HepG2 (cell line): ENCODE measurements at regions not wholly inside any gene's neighbourhood (a gene's known extent, or its start where the extent isn't known, plus 50 kb on each side); places are given as distances from the start of the nearest gene placed in this dataset.

Experiments used
- ATAC-seq: fragments of 200-7000 bp; cut with Tn5 transposase; 3 replicates; pipeline ENCODE4 v1.9.1; 2020; ENCODE audit warnings: mild to moderate bottlenecking, moderate library complexity
- BruUV-seq: library from RNA; stranded (reverse); fragments of 400-500 nt; replicated peaks from 2 replicates; lab custom pipeline; 2021; lab: Mats Ljungman, UMichigan
- CTCF ChIA-PET: fragments of 300-600 bp; formaldehyde crosslinking; extraction: SDS; loops from one replicate; lab custom pipeline; 2021; ENCODE audit warnings: low total read pairs, inconsistent platforms, low intra/inter-chr PET ratio; lab: Yijun Ruan, JAX
- POLR2A ChIA-PET: fragments of 350-600 bp; sonication (Branson Sonifier 250); formaldehyde crosslinking; loops from one replicate; lab custom pipeline; 2020; ENCODE audit warnings: antibody characterized with exemption, inconsistent platforms; lab: Yijun Ruan, JAX
- DNase-seq: peaks from one replicate; pipeline ENCODE4 v3.0.0-alpha.2; 2015; ENCODE audit warnings: low spot score
- FAIRE-seq: peaks from 3 replicates; lab custom pipeline; 2011; peaks lifted over from hg19 to GRCh38; lab: Jason Lieb, UNC
- H2AFZ ChIP-seq: one replicate; pipeline ENCODE4 v1.6.1; 2011; ENCODE audit warnings: low read length, inconsistent platforms
- H3K27ac ChIP-seq: fragments of 300-600 bp; 3 replicates; pipeline ENCODE4 v1.8.0; 2011; ENCODE audit warnings: mixed run types, mild to moderate bottlenecking, mixed read lengths, low read length, inconsistent platforms; ENCODE audit not compliant: insufficient read depth; ENCODE audit errors: extremely low read length
- H3K27me3 ChIP-seq, 2 experiments: fragments of 200-600 bp in 1 of 2; 2 replicates in 1 of 2; 3 replicates in 1 of 2; pipeline versions ENCODE4 v1.6.0 to v1.8.0; 2011; ENCODE audit warnings: low read length in 2 of 2, mild to moderate bottlenecking in 2 of 2, moderate library complexity in 2 of 2, inconsistent platforms in 1 of 2; ENCODE audit not compliant: insufficient read depth in 2 of 2, control insufficient read depth in 1 of 2
- H3K36me3 ChIP-seq, 2 experiments: fragments of 200-600 bp in 1 of 2; replicated peaks in 1 of 2; 2 replicates in 1 of 2; 3 replicates in 1 of 2; pipeline versions ENCODE4 v1.5.1 to v1.8.0; 2011; ENCODE audit warnings: low read length in 2 of 2, inconsistent platforms in 1 of 2; ENCODE audit not compliant: insufficient read depth in 2 of 2, control insufficient read depth in 1 of 2
- H3K4me1 ChIP-seq: 2 replicates; pipeline ENCODE4 v1.5.1; 2012; ENCODE audit warnings: low read length, inconsistent platforms; ENCODE audit not compliant: insufficient read depth
- H3K4me2 ChIP-seq: 2 replicates; pipeline ENCODE4 v1.6.0; 2011; ENCODE audit warnings: low read depth, low read length, inconsistent platforms
- H3K4me3 ChIP-seq, 3 experiments: fragments of 200-600 bp in 1 of 3; sonication (generic), shearing (Covaris generic) in 1 of 3; replicated peaks in 1 of 3; 2 replicates each; pipeline ENCODE4 v1.5.1; 2011 to 2016; ENCODE audit warnings: low read length in 3 of 3, inconsistent platforms in 2 of 3, low read depth in 2 of 3, mild to moderate bottlenecking in 2 of 3, control low read depth in 1 of 3, mixed read lengths in 1 of 3; ENCODE audit not compliant: insufficient read depth in 1 of 3
- H3K79me2 ChIP-seq: one replicate; pipeline ENCODE4 v1.6.1; 2011; ENCODE audit warnings: low read length, inconsistent platforms; ENCODE audit not compliant: insufficient read depth
- H3K9ac ChIP-seq: 2 replicates; pipeline ENCODE4 v1.6.0; 2011; ENCODE audit warnings: mild to moderate bottlenecking, low read depth, low read length, inconsistent platforms; ENCODE audit not compliant: insufficient read depth
- H3K9me3 ChIP-seq: 2 replicates; pipeline ENCODE4 v1.5.1; 2012; ENCODE audit warnings: mild to moderate bottlenecking, low read length
- H4K20me1 ChIP-seq: 2 replicates; pipeline ENCODE4 v1.6.0; 2011; ENCODE audit warnings: inconsistent platforms, mild to moderate bottlenecking, low read length, moderate library complexity; ENCODE audit not compliant: insufficient read depth
- ADNP ChIP-seq: sonication (generic); formaldehyde crosslinking; IDR thresholded peaks from 2 replicates; pipeline ENCODE4 v1.4.0; 2020; ENCODE audit warnings: missing genetic modification reagents
- BHLHE40 ChIP-seq: IDR thresholded peaks from 2 replicates; pipeline ENCODE4 v1.6.1; 2011; ENCODE audit warnings: low read length, improper control_type of control experiment
- CC2D1A ChIP-seq: sonication (generic); formaldehyde crosslinking; IDR thresholded peaks from 2 replicates; pipeline ENCODE4 v1.8.1; 2023; ENCODE audit warnings: mild to moderate bottlenecking, missing genetic modification reagents
- KDM4B ChIP-seq: sonication (generic); formaldehyde crosslinking; IDR thresholded peaks from 2 replicates; pipeline ENCODE4 v1.4.0; 2020; ENCODE audit warnings: missing genetic modification reagents
- KLF9 ChIP-seq: IDR thresholded peaks from 2 replicates; pipeline ENCODE4 v1.6.1; 2016; ENCODE audit warnings: low read depth
- MYNN ChIP-seq: sonication (generic); formaldehyde crosslinking; IDR thresholded peaks from 2 replicates; pipeline ENCODE4 v1.4.0; 2020; ENCODE audit warnings: mild to moderate bottlenecking, low read depth, missing genetic modification reagents
- NR2F6 ChIP-seq, 2 experiments: IDR thresholded peaks; 2 replicates each; pipeline ENCODE4 v1.6.1; 2016; ENCODE audit warnings: antibody characterized with exemption in 1 of 2, mild to moderate bottlenecking in 1 of 2
- RFX1 ChIP-seq: fragments of 450-650 bp; IDR thresholded peaks from 2 replicates; pipeline ENCODE4 v1.6.1; 2017
- SRY ChIP-seq: sonication (generic); formaldehyde crosslinking; IDR thresholded peaks from 2 replicates; pipeline ENCODE4 v1.8.0; 2022; ENCODE audit warnings: mild to moderate bottlenecking, missing genetic modification reagents
- TMF1 ChIP-seq: sonication (generic); formaldehyde crosslinking; IDR thresholded peaks from 2 replicates; pipeline ENCODE4 v1.8.1; 2022; ENCODE audit warnings: low read depth, missing genetic modification reagents
- ZC3H4 ChIP-seq: sonication (generic); formaldehyde crosslinking; IDR thresholded peaks from 2 replicates; pipeline ENCODE4 v1.4.0; 2020; ENCODE audit warnings: missing genetic modification reagents, borderline replicate concordance
- ZMAT5 ChIP-seq: sonication (generic); formaldehyde crosslinking; IDR thresholded peaks from 2 replicates; pipeline ENCODE4 v1.5.0; 2020; ENCODE audit warnings: mild to moderate bottlenecking, low read depth, missing genetic modification reagents, borderline replicate concordance
- ZNF335 ChIP-seq: sonication (generic); formaldehyde crosslinking; IDR thresholded peaks from 2 replicates; pipeline ENCODE4 v1.4.0; 2020; ENCODE audit warnings: missing genetic modification reagents
- ZNF362 ChIP-seq: sonication (generic); formaldehyde crosslinking; IDR thresholded peaks from 2 replicates; pipeline ENCODE4 v1.4.0; 2020; ENCODE audit warnings: missing genetic modification reagents, mild to moderate bottlenecking, borderline replicate concordance
- ZNF460 ChIP-seq: sonication (generic); formaldehyde crosslinking; IDR thresholded peaks from 2 replicates; pipeline ENCODE4 v1.5.1; 2020; ENCODE audit warnings: missing genetic modification reagents, mild to moderate bottlenecking, borderline replicate concordance
- WGBS: methylation state at CpG from one replicate; pipeline ENCODE4 v1.1.6; 2017; ENCODE audit warnings: low lambda C conversion rate; 5-methylcytosine and 5-hydroxymethylcytosine counted together
- in situ Hi-C: cut with HindIII; loops from 2 replicates; pipeline ENCODE4 v1.10.0; 2017; ENCODE audit warnings: low pct_unique_long_range_greater_than_20kb; ENCODE audit not compliant: extremely low pct_ligation_motif_present
- intact Hi-C: fragments of 100-400 bp; cut with micrococcal nuclease; formaldehyde crosslinking; loops from one replicate; pipeline ENCODE4 v1.10.0; 2022; ENCODE audit not compliant: unreplicated experiment
- TF ChIP-seq, protein P1 (sequence below): sonication (generic); formaldehyde crosslinking; IDR thresholded peaks from 2 replicates; pipeline ENCODE4 v1.4.0; 2020; ENCODE audit warnings: missing genetic modification reagents

- no peak overlapping the region for H3K27ac ChIP-seq
- no peak for FAIRE-seq
- no peak overlapping the region for H2AFZ ChIP-seq
- no peak overlapping the region for H3K4me3 ChIP-seq
- intact Hi-C loops: no loop called here
- no TSS peak for BruUV-seq
- 14% methylated on average over 4 of the region's 4 CpGs for WGBS
- H3K4me2 ChIP-seq: no peak overlapping the region
- H3K27me3 ChIP-seq: no peaks in the 10 kb centered on the region
- ATAC-seq: no peak
- H3K36me3 ChIP-seq: no peaks in the 10 kb centered on the region
- TF ChIP-seq NR2F6 (IDR thresholded peaks at IDR 0.05) (0 out of 2 replicates have a peak, but pooled peaks have one; percentile 18), NR2F6 (CRISPR knock-in tag; IDR thresholded peaks at IDR 0.05) (no peak), ZC3H4 (CRISPR knock-in tag) (no peak)
- in situ Hi-C loops: no loop called here
- H3K4me1 ChIP-seq: peaks cover 30% of the 10 kb centered on the region
- POLR2A ChIA-PET: no interaction called here
- no peak overlapping the region for H3K9ac ChIP-seq
- no peaks in the 10 kb centered on the region for H3K79me2 ChIP-seq
- DNase-seq: no peak
- CTCF ChIA-PET: no interaction called here
- H3K9me3 ChIP-seq: no peaks in the 10 kb centered on the region
- H4K20me1 ChIP-seq: no peaks in the 10 kb centered on the region
Observed at GRCh38 chr15:53208751-53209150, 418.6 kb upstream of the ONECUT1 start.

DNA sequence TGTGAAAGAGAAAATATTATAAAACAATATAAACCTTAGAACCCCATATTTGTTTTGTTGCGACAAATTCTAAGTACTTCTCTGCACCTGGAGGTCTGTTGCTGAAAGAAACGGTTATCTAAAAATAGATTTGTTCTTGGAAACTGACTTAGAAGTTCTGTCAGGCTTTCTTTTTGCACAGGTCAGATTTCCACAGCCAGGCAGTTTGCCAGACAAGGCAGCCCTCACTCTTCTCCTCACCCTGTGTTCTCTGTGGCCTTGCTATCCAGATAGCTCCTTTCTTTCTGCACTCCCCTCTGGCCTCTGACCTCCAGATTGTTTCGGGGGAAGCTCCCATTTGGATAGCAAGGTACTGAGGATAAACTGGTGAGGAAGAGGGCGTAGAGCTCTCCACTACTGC, 413.3 kb upstream of the ONECUT1 start:
- no peak for FAIRE-seq
- no peak for DNase-seq
- ChIA-PET POLR2A (no interaction called here), CTCF (no interaction called here)
- TF ChIP-seq KDM4B (CRISPR knock-in tag) (no peak), ZNF335 (CRISPR knock-in tag) (no peak), RFX1 (no peak), ZMAT5 (CRISPR knock-in tag) (no peak), MYNN (CRISPR knock-in tag) (no peak), ZNF460 (CRISPR knock-in tag) (no peak), ADNP (CRISPR knock-in tag) (no peak), ZNF362 (CRISPR knock-in tag) (no peak), SRY (CRISPR knock-in tag) (no peak), TMF1 (CRISPR knock-in tag) (no peak), CC2D1A (CRISPR knock-in tag) (no peak), KLF9 (CRISPR knock-in tag) (no peak), BHLHE40 (no peak)
- TF ChIP-seq, protein P1, sequence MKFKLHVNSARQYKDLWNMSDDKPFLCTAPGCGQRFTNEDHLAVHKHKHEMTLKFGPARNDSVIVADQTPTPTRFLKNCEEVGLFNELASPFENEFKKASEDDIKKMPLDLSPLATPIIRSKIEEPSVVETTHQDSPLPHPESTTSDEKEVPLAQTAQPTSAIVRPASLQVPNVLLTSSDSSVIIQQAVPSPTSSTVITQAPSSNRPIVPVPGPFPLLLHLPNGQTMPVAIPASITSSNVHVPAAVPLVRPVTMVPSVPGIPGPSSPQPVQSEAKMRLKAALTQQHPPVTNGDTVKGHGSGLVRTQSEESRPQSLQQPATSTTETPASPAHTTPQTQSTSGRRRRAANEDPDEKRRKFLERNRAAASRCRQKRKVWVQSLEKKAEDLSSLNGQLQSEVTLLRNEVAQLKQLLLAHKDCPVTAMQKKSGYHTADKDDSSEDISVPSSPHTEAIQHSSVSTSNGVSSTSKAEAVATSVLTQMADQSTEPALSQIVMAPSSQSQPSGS (CRISPR knock-in tag): no peak
- no peak overlapping the region for H3K4me3 ChIP-seq
- no peaks in the 10 kb centered on the region for H4K20me1 ChIP-seq
- intact Hi-C loops: no loop called here
- H3K79me2 ChIP-seq: no peaks in the 10 kb centered on the region
- 45% methylated on average over 4 of the region's 4 CpGs for WGBS
- in situ Hi-C loops: no loop called here
- H3K27ac ChIP-seq: no peak overlapping the region
- H3K9me3 ChIP-seq: no peaks in the 10 kb centered on the region
- H2AFZ ChIP-seq: no peak overlapping the region
- no peak for ATAC-seq
- no TSS peak for BruUV-seq
- no peak overlapping the region for H3K9ac ChIP-seq
- no peaks in the 10 kb centered on the region for H3K27me3 ChIP-seq
- H3K36me3 ChIP-seq: no peaks in the 10 kb centered on the region
- no peak overlapping the region for H3K4me2 ChIP-seq
- H3K4me1 ChIP-seq: peaks cover 11% of the 10 kb centered on the region
